A673 (cell line): ENCODE measurements at regions not wholly inside any gene's neighbourhood (a gene's known extent, or its start where the extent isn't known, plus 50 kb on each side); places are given as distances from the start of the nearest gene placed in this dataset.

Experiments
- CTCF ChIP-seq: fragments of 300-800, 200-600 bp; sonication (generic); conservative IDR thresholded peaks from 2 replicates; pipeline ENCODE4 v1.5.1; 2017; ENCODE audit warnings: low read depth, mild to moderate bottlenecking, antibody characterized with exemption, low read length, moderate library complexity, mixed read lengths
- EZH2 ChIP-seq: fragments of 200-600 bp; sonication (generic); IDR thresholded peaks from 2 replicates; pipeline ENCODE4 v1.6.1; 2017; ENCODE audit warnings: borderline replicate concordance, low read depth, mild to moderate bottlenecking, mixed read lengths, antibody characterized with exemption, low read length; ENCODE audit not compliant: poor library complexity, severe bottlenecking

GRCh38 chr1:215397843-215398242 is 169.3 kb upstream of the KCTD3 start:
- TF ChIP-seq CTCF (no peak), EZH2 (no peak)
